Lower lobe of right lung (tissue), 2 donors: ENCODE measurements at regions not wholly inside any gene's neighbourhood (a gene's known extent, or its start where the extent isn't known, plus 50 kb on each side); places are given as distances from the start of the nearest gene placed in this dataset.

ENCODE experiments used
- ATAC-seq, 2 donors: fragments of 200-7000 bp; cut with Tn5 transposase; one replicate each; pipeline ENCODE4 v1.9.1; 2020 to 2022; ENCODE audit warnings: mild to moderate bottlenecking in 2 of 2, moderate library complexity in 2 of 2
- DNase-seq: peaks from one replicate; pipeline ENCODE4 v3.0.0-alpha.2; 2020
- H3K27ac ChIP-seq: fragments of 200-600 bp; one replicate; pipeline ENCODE4 v1.8.0; 2022
- H3K27me3 ChIP-seq: fragments of 200-600 bp; one replicate; pipeline ENCODE4 v1.8.0; 2022; ENCODE audit warnings: low read depth
- H3K36me3 ChIP-seq: fragments of 200-600 bp; one replicate; pipeline ENCODE4 v1.8.0; 2022; ENCODE audit warnings: mild to moderate bottlenecking
- H3K4me1 ChIP-seq: fragments of 200-600 bp; one replicate; pipeline ENCODE4 v1.8.0; 2022
- H3K4me3 ChIP-seq: fragments of 200-600 bp; one replicate; pipeline ENCODE4 v1.8.0; 2022; ENCODE audit warnings: mild to moderate bottlenecking
- H3K9me3 ChIP-seq: fragments of 200-600 bp; one replicate; pipeline ENCODE4 v1.8.0; 2022
- intact Hi-C: fragments of 100-400 bp; cut with DNase I; formaldehyde crosslinking; loops from one replicate; pipeline ENCODE4 v1.11.0; 2022
- TF ChIP-seq, protein P1 (sequence below): fragments of 200-600 bp; IDR thresholded peaks from one replicate; pipeline ENCODE4 v1.8.0; 2022; ENCODE audit warnings: antibody characterized with exemption, mild to moderate bottlenecking
- donor health status: DM: no; HTN: yes; CAD: no; lungs with severe emphysema.

DNA sequence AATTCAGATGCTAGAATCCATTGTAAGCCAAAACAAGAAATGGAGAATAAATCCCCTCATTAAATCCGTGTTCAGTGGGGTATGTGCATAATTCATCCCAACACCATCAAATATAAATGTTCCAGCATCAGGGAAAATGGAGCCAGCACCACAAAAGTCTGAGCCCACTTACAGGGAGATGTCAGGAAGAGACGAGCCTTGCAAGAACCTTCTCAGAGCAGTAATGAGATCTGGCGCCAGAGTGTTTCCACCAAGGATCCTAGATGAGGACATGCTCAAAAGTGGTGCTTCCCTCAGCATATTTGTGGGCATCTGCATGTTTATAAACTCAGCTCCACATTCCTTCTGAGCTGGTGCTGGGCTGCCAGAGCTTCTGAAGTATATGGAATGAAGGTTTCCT is 541.9 kb upstream of the C16orf82 start:
- ATAC-seq (no peak), DNase-seq (no peak)
- H3K4me1 ChIP-seq = no peaks in the 10 kb centered on the region
- no peaks in the 10 kb centered on the region for H3K9me3 ChIP-seq
- TF ChIP-seq, protein P1, sequence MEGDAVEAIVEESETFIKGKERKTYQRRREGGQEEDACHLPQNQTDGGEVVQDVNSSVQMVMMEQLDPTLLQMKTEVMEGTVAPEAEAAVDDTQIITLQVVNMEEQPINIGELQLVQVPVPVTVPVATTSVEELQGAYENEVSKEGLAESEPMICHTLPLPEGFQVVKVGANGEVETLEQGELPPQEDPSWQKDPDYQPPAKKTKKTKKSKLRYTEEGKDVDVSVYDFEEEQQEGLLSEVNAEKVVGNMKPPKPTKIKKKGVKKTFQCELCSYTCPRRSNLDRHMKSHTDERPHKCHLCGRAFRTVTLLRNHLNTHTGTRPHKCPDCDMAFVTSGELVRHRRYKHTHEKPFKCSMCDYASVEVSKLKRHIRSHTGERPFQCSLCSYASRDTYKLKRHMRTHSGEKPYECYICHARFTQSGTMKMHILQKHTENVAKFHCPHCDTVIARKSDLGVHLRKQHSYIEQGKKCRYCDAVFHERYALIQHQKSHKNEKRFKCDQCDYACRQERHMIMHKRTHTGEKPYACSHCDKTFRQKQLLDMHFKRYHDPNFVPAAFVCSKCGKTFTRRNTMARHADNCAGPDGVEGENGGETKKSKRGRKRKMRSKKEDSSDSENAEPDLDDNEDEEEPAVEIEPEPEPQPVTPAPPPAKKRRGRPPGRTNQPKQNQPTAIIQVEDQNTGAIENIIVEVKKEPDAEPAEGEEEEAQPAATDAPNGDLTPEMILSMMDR = no peak
- no peak overlapping the region for H3K27ac ChIP-seq
- intact Hi-C loops = no loop called here
- no peak overlapping the region for H3K4me3 ChIP-seq
- no peaks in the 10 kb centered on the region for H3K36me3 ChIP-seq
- no peaks in the 10 kb centered on the region for H3K27me3 ChIP-seq

DNA sequence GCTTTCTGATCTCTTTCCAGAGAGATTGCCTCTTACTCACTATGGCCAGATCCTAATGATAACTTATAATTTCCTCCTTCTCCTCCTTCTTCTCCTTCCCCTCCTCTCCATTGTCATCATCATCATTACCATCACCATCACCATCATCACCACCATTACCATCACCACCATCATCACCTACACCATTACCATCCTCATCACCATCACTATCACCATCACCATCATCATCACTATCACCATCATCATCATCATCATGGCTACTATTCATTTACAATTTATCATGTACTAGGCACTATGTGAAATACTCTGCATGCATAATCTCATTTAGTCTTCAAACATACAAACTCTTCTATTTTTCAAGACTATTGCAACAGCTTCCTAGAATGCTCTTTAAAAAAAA is 540.9 kb upstream of the C16orf82 start:
- no peak overlapping the region for H3K4me3 ChIP-seq
- ATAC-seq (no peak), DNase-seq (no peak)
- TF ChIP-seq, protein P1 = no peak
- intact Hi-C loops = no loop called here
- no peaks in the 10 kb centered on the region for H3K27me3 ChIP-seq
- no peak overlapping the region for H3K27ac ChIP-seq
- no peaks in the 10 kb centered on the region for H3K4me1 ChIP-seq
- no peaks in the 10 kb centered on the region for H3K36me3 ChIP-seq
- H3K9me3 ChIP-seq = no peaks in the 10 kb centered on the region

DNA sequence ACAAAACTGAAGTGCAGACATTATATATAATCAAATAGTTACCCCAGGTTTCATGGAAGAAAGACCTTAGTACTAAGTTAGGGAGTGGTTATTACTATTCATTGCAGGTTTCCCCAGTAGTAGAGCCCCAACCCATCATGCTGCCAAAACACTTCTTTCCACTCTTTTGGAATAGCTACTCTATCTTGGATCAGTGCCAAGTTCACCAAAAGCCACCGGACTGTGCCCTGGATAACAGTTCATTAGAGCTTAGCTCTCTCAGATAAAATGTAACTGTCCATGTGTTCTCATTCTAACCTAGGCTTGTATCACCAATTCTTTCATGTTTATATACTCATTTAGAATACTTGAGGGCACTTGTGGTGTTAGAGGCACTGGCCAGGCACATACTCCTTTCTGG is 540.1 kb upstream of the C16orf82 start:
- no peak for ATAC-seq
- intact Hi-C loops = no loop called here
- H3K27me3 ChIP-seq = no peaks in the 10 kb centered on the region
- H3K36me3 ChIP-seq = no peaks in the 10 kb centered on the region
- H3K4me3 ChIP-seq = no peak overlapping the region
- H3K27ac ChIP-seq = no peak overlapping the region
- H3K9me3 ChIP-seq = no peaks in the 10 kb centered on the region
- DNase-seq = no peak
- TF ChIP-seq, protein P1 = no peak
- H3K4me1 ChIP-seq = no peaks in the 10 kb centered on the region

DNA sequence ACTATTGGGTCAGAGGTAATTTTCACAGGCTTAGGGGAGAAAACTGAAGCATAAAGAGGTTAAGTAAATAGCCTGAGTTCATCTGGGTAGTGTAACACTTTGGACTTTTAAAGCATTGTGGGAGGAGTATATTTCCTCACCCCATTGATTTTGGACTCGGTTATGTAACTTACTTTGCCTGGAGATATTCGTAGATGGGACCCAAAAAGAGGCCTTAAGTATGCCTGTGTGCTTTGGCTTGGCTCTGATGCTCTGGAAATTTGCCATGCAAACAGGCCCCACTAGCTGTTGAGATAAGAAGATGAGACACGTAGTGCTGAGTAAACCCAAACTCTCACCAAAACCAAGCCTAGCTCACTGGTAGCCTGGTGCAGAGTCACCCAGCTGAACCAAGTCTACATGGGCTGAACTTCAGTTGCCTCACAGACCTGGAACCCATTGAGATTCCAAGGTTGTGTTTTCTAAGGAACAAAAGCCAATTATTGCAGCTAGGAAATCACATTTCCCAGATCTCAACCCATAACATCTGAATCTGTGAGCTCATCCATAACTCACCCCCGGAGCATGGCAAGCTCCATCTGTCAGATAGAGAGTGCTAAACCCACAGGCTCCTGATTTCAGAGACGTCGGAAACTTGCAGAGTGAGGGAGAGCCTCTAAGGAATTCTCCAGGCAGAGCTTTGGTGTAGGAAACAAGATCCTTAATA is 536.0 kb upstream of the C16orf82 start:
- Histone ChIP-seq H3K4me3 (no peak overlapping the region), H3K36me3 (no peaks in the 10 kb centered on the region), H3K4me1 (no peaks in the 10 kb centered on the region), H3K27me3 (no peaks in the 10 kb centered on the region), H3K9me3 (no peaks in the 10 kb centered on the region), H3K27ac (no peak overlapping the region)
- intact Hi-C loops = no loop called here
- TF ChIP-seq, protein P1 = no peak
- DNase-seq (no peak), ATAC-seq (no peak)

DNA sequence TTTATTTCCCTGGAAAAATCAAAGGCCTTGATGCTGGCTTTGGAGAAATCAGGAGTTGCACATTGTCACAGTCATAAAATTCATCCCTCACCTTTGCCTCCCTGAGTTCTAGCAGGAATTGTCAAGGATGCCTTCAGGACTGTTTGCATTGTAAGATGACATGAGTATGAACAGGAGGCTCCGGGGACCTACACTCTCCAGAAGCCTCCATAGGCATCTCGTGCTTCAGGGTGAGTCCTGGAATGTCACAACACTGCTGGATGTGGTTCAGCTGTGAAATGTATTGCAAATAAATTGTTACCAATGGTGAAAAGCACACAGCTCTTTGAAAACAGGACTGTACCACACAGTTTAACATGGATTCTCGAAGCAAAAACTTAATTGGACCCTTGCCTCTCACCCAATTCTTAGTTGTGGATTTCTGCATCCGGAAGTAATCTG is 535.4 kb upstream of the C16orf82 start:
- TF ChIP-seq, protein P1 = no peak
- ATAC-seq = no peak
- Histone ChIP-seq H3K27ac (no peak overlapping the region), H3K4me1 (no peaks in the 10 kb centered on the region), H3K4me3 (no peak overlapping the region), H3K27me3 (no peaks in the 10 kb centered on the region), H3K9me3 (no peaks in the 10 kb centered on the region), H3K36me3 (no peaks in the 10 kb centered on the region)
- DNase-seq = no peak
- intact Hi-C loops = no loop called here
